ENCODE measurements at regions not wholly inside any gene's neighbourhood (a gene's known extent, or its start where the extent isn't known, plus 50 kb on each side); places are given as distances from the start of the nearest gene placed in this dataset.
"Not testable (repeated sequence)": the region's sequence is repeated elsewhere in the genome, so short reads cannot be mapped to it uniquely, and the experiment has no call there.

DNA sequence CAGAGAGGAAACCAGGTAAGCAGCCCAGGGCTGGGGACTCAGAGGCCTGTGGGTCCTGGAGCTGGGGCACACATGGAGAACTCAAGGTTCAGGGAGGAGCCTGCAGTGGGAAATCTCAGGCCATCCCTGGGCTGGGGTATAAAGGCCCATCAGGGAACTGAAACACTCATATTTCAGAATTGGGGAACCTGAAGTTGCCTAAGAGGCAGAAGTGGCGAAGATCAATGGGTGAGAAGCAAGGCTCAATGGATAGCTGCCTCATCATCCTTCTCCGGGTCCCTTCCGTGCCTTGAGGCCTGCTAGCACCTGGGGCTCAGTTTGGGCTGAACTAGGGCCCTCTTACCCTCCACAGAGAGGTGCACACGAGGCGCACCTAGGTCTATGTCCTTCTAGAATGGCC lies 747.5 kb upstream of the AMELY start:
- intact Hi-C loops (cut with DNase I; ENCODE audit: low total_unique reads): no loop called here
- TF ChIP-seq POLR2A (IDR thresholded peaks at IDR 0.05) (no peak), CTCF (IDR thresholded peaks at IDR 0.05) (no peak)
- WGBS, 2 donors: 84% methylated on average over 5 of the region's 5 CpGs; no CpG with 5 or more reads in 1 of the 2 donors
- no peak for DNase-seq (ENCODE audit: low spot score in 2 of 2)
- H3K4me3 ChIP-seq (ENCODE audit: low read depth, poor library complexity, severe bottlenecking): no peak overlapping the region

- no peak for DNase-seq (ENCODE audit: low spot score in 2 of 2)
- 86% methylated on average over 5 of the region's 5 CpGs; no CpG with 5 or more reads in 1 of the 2 donors for WGBS, 2 donors
- intact Hi-C loops (cut with DNase I; ENCODE audit: low total_unique reads): no loop called here
- no peak overlapping the region for H3K4me3 ChIP-seq (ENCODE audit: low read depth, poor library complexity, severe bottlenecking)
- TF ChIP-seq CTCF (IDR thresholded peaks at IDR 0.05) (no peak), POLR2A (IDR thresholded peaks at IDR 0.05) (no peak)
Observed at GRCh38 chrY:7656596-7656995, 745.0 kb upstream of the AMELY start.

DNA sequence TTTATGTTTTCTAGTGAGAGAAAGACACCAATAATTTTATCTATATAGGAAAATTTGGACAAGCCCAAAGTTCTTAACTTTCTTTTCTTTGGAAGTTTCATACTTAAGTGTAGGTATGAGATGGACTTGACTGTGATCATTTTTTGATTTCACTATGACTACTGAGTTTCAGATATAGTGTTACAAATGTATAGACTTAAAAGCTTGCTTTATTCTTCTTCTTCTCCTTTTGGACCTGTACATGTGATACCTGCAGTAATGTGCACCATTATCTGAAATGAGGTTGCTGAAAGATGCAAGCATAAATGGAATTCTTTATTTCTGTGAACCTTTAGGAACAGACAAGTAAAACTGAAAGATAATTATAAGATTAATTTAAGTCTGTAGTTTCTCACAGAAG lies 743.4 kb upstream of the AMELY start:
- H3K4me3 ChIP-seq (ENCODE audit: low read depth, poor library complexity, severe bottlenecking): no peak overlapping the region
- no peak for DNase-seq (ENCODE audit: low spot score in 2 of 2)
- intact Hi-C loops (cut with DNase I; ENCODE audit: low total_unique reads): no loop called here
- no peak for TF ChIP-seq POLR2A (IDR thresholded peaks at IDR 0.05)
- no peak for TF ChIP-seq CTCF (IDR thresholded peaks at IDR 0.05)

GRCh38 chrY:7649866-7650265 lies 738.3 kb upstream of the AMELY start:
- intact Hi-C loops (cut with DNase I; ENCODE audit: low total_unique reads); H3K4me3 ChIP-seq (ENCODE audit: low read depth, poor library complexity, severe bottlenecking); DNase-seq (ENCODE audit: low spot score in 2 of 2): not testable (repeated sequence)
- WGBS, 2 donors: 52% methylated on average over 1 of the region's 1 CpG; no CpG with 5 or more reads in 1 of the 2 donors

All from lower leg skin (tissue), 4 donors.